ENCODE measurements at regions not wholly inside any gene's neighbourhood (a gene's known extent, or its start where the extent isn't known, plus 50 kb on each side); places are given as distances from the start of the nearest gene placed in this dataset.
A peak's percentile ranks its signal among the peaks of the same experiment; 100 is the strongest.
"Not testable (repeated sequence)": the region's sequence is repeated elsewhere in the genome, so short reads cannot be mapped to it uniquely, and the experiment has no call there.

GRCh38 chr3:144462337-144462736, 490.7 kb downstream of the DIPK2A start:
- no peak for DNase-seq (ENCODE audit: low spot score)

- DNase-seq (ENCODE audit: low spot score): no peak
Measured at GRCh38 chr3:144463911-144464310, 492.3 kb downstream of the DIPK2A start.

GRCh38 chr3:144466114-144466513, 494.5 kb downstream of the DIPK2A start:
- no peak for DNase-seq (ENCODE audit: low spot score)

GRCh38 chr3:144466540-144466939, 494.9 kb downstream of the DIPK2A start:
- no peak for DNase-seq (ENCODE audit: low spot score)

- no peak for DNase-seq (ENCODE audit: low spot score)
Measured at GRCh38 chr3:144470666-144471065, 499.0 kb downstream of the DIPK2A start.

GRCh38 chr3:144477593-144477992, 506.0 kb downstream of the DIPK2A start:
- no peak for DNase-seq (ENCODE audit: low spot score)

- no peak for DNase-seq (ENCODE audit: low spot score)
Measured at GRCh38 chr3:144480416-144480919, 508.8 kb downstream of the DIPK2A start.

GRCh38 chr3:144482876-144483275, 511.3 kb downstream of the DIPK2A start:
- no peak for DNase-seq (ENCODE audit: low spot score)

- DNase-seq (ENCODE audit: low spot score): no peak
Measured at GRCh38 chr3:144487011-144487410, 515.4 kb downstream of the DIPK2A start.

- no peak for DNase-seq (ENCODE audit: low spot score)
Measured at GRCh38 chr3:144488927-144489326, 517.3 kb downstream of the DIPK2A start.

- no peak for DNase-seq (ENCODE audit: low spot score)
Measured at GRCh38 chr3:144491333-144491732, 519.7 kb downstream of the DIPK2A start.

GRCh38 chr3:144494651-144495050, 523.0 kb downstream of the DIPK2A start:
- not testable (repeated sequence) for DNase-seq (ENCODE audit: low spot score)

GRCh38 chr3:144496141-144496835, 524.7 kb downstream of the DIPK2A start:
- no peak for DNase-seq (ENCODE audit: low spot score)

- no peak for DNase-seq (ENCODE audit: low spot score)
Measured at GRCh38 chr3:144497452-144497851, 525.8 kb downstream of the DIPK2A start.

GRCh38 chr3:144499001-144499930, 527.6 kb downstream of the DIPK2A start:
- peak; percentile 8 for DNase-seq (ENCODE audit: low spot score)

- no peak for DNase-seq (ENCODE audit: low spot score)
Measured at GRCh38 chr3:144501467-144501866, 529.8 kb downstream of the DIPK2A start.

GRCh38 chr3:144502402-144502801, 530.8 kb downstream of the DIPK2A start:
- DNase-seq (ENCODE audit: low spot score): no peak

GRCh38 chr3:144506375-144506774, 534.8 kb downstream of the DIPK2A start:
- not testable (repeated sequence) for DNase-seq (ENCODE audit: low spot score)

- no peak for DNase-seq (ENCODE audit: low spot score)
Measured at GRCh38 chr3:144511346-144511745, 539.7 kb downstream of the DIPK2A start.

GRCh38 chr3:144516026-144516425, 544.4 kb downstream of the DIPK2A start:
- DNase-seq (ENCODE audit: low spot score): no peak

GRCh38 chr3:144516589-144516988, 545.0 kb downstream of the DIPK2A start:
- DNase-seq (ENCODE audit: low spot score): no peak

- no peak for DNase-seq (ENCODE audit: low spot score)
Measured at GRCh38 chr3:144521131-144521530, 549.5 kb downstream of the DIPK2A start.

GRCh38 chr3:144522456-144522855, 550.8 kb downstream of the DIPK2A start:
- DNase-seq (ENCODE audit: low spot score): no peak
